H1 (cell line): ENCODE measurements at regions not wholly inside any gene's neighbourhood (a gene's known extent, or its start where the extent isn't known, plus 50 kb on each side); places are given as distances from the start of the nearest gene placed in this dataset.

Experiments
- CTCF ChIA-PET: fragments of 300-600 bp; sonication (Branson Sonifier 250); formaldehyde crosslinking; loops from one replicate; lab custom pipeline; 2021; ENCODE audit not compliant: partially characterized antibody; lab: Charles Lee
- POLR2A ChIA-PET: fragments of 300-600 bp; sonication (Branson Sonifier 250); formaldehyde crosslinking; loops from one replicate; lab custom pipeline; 2021; ENCODE audit warnings: inconsistent platforms; ENCODE audit not compliant: partially characterized antibody; lab: Charles Lee
- DNase-seq, 2 experiments: peaks; one replicate each; pipeline versions ENCODE4 v3.0.0 to v3.0.0-alpha.2; 2010 to 2022; ENCODE audit warnings: low spot score in 2 of 2, low read depth in 1 of 2, mixed read lengths in 1 of 2
- FAIRE-seq: peaks from 2 replicates; lab custom pipeline; 2011; peaks lifted over from hg19 to GRCh38; lab: Jason Lieb, UNC
- H2AFZ ChIP-seq: 2 replicates; pipeline ENCODE4 v1.8.1; 2012; ENCODE audit warnings: low read length, inconsistent platforms
- H2AK5ac ChIP-seq: 2 replicates; pipeline ENCODE4 v1.6.1; 2013; ENCODE audit warnings: low read depth, low read length
- H2BK120ac ChIP-seq: replicated peaks from 2 replicates; pipeline ENCODE3; 2013; ENCODE audit warnings: low read depth, low read length, inconsistent platforms
- H2BK12ac ChIP-seq: 2 replicates; pipeline ENCODE4 v1.6.1; 2013; ENCODE audit warnings: low read depth, low read length
- H2BK15ac ChIP-seq: 2 replicates; pipeline ENCODE4 v1.6.1; 2013; ENCODE audit warnings: low read length
- H2BK20ac ChIP-seq: 2 replicates; pipeline ENCODE4 v1.6.1; 2013; ENCODE audit warnings: low read length
- H2BK5ac ChIP-seq: 2 replicates; pipeline ENCODE4 v1.6.1; 2013; ENCODE audit warnings: low read depth, low read length
- H3K14ac ChIP-seq: 2 replicates; pipeline ENCODE4 v1.6.1; 2013; ENCODE audit warnings: inconsistent platforms; ENCODE audit not compliant: insufficient read length
- H3K18ac ChIP-seq: 2 replicates; pipeline ENCODE4 v1.6.1; 2013; ENCODE audit warnings: low read length; ENCODE audit errors: extremely low read depth
- H3K23ac ChIP-seq: 2 replicates; pipeline ENCODE4 v1.6.1; 2013; ENCODE audit warnings: inconsistent platforms; ENCODE audit not compliant: insufficient read length
- H3K23me2 ChIP-seq: 2 replicates; pipeline ENCODE4 v1.6.1; 2013; ENCODE audit warnings: low read depth, low read length
- H3K27ac ChIP-seq: 2 replicates; pipeline ENCODE4 v1.6.1; 2011; ENCODE audit warnings: low read depth, low read length, inconsistent platforms
- H3K27me3 ChIP-seq, 4 experiments: replicated peaks in 1 of 4; 1 replicate in 1 of 4; 2 replicates in 3 of 4; pipeline versions ENCODE4 v1.6.1 to v1.8.1; 2011 to 2013; ENCODE audit warnings: low read length in 3 of 4, mild to moderate bottlenecking in 3 of 4, inconsistent platforms in 2 of 4, mixed read lengths in 2 of 4, moderate library complexity in 1 of 4; ENCODE audit not compliant: control insufficient read depth in 3 of 4, insufficient read depth in 3 of 4; ENCODE audit errors: extremely low read depth in 1 of 4
- H3K36me3 ChIP-seq, 4 experiments: 2 replicates each; pipeline versions ENCODE4 v1.6.1 to v1.8.1; 2011 to 2013; ENCODE audit warnings: mild to moderate bottlenecking in 4 of 4, low read length in 3 of 4, moderate library complexity in 2 of 4, control low read depth in 1 of 4, inconsistent platforms in 1 of 4; ENCODE audit not compliant: insufficient read depth in 4 of 4, control insufficient read depth in 2 of 4
- H3K4ac ChIP-seq: replicated peaks from 2 replicates; pipeline ENCODE3; 2013; ENCODE audit warnings: low read length, low read depth, mixed read lengths, inconsistent platforms; ENCODE audit not compliant: insufficient read length
- H3K4me1 ChIP-seq, 4 experiments: replicated peaks in 1 of 4; 1 replicate in 1 of 4; 2 replicates in 3 of 4; pipeline versions ENCODE4 v1.6.1 to v1.8.1; 2011 to 2013; ENCODE audit warnings: low read length in 3 of 4, inconsistent platforms in 2 of 4, mixed read lengths in 1 of 4; ENCODE audit not compliant: insufficient read depth in 4 of 4, control insufficient read depth in 3 of 4
- H3K4me2 ChIP-seq, 2 experiments: 2 replicates each; pipeline versions ENCODE4 v1.6.1 to v1.8.1; 2011 to 2013; ENCODE audit warnings: low read depth in 2 of 2, low read length in 2 of 2, control low read depth in 1 of 2, inconsistent platforms in 1 of 2, mild to moderate bottlenecking in 1 of 2; ENCODE audit not compliant: insufficient read depth in 1 of 2
- H3K4me3 ChIP-seq, 4 experiments: fragments of 200-600, 300-600 bp in 1 of 4; sonication (generic), shearing (Covaris generic), sonication (Bioruptor Twin) in 1 of 4; 2 replicates each; pipeline versions ENCODE4 v1.5.1 to v1.8.1; 2011 to 2016; ENCODE audit warnings: low read length in 4 of 4, low read depth in 3 of 4, control low read depth in 2 of 4, inconsistent platforms in 2 of 4, mild to moderate bottlenecking in 2 of 4, mixed read lengths in 1 of 4, moderate library complexity in 1 of 4; ENCODE audit not compliant: insufficient read depth in 2 of 4; ENCODE audit errors: extremely low read depth in 1 of 4
- H3K56ac ChIP-seq: replicated peaks from 2 replicates; pipeline ENCODE3; 2013; ENCODE audit warnings: low read depth, mild to moderate bottlenecking, mixed read lengths, low read length, inconsistent platforms; ENCODE audit not compliant: insufficient read length
- H3K79me1 ChIP-seq: 2 replicates; pipeline ENCODE4 v1.6.1; 2013; ENCODE audit warnings: low read depth, low read length, control low read depth
- H3K79me2 ChIP-seq, 2 experiments: 2 replicates each; pipeline versions ENCODE4 v1.6.1 to v1.8.1; 2012 to 2013; ENCODE audit warnings: low read length in 2 of 2, mild to moderate bottlenecking in 2 of 2, inconsistent platforms in 1 of 2; ENCODE audit not compliant: insufficient read depth in 2 of 2, control insufficient read depth in 1 of 2
- H3K9ac ChIP-seq, 4 experiments: replicated peaks in 1 of 4; 1 replicate in 1 of 4; 2 replicates in 3 of 4; pipeline versions ENCODE4 v1.6.1 to v1.8.1; 2011 to 2013; ENCODE audit warnings: low read depth in 3 of 4, low read length in 3 of 4, control low read depth in 2 of 4, mild to moderate bottlenecking in 2 of 4, moderate library complexity in 2 of 4, inconsistent platforms in 1 of 4; ENCODE audit errors: extremely low read depth in 1 of 4
- H3K9me3 ChIP-seq, 2 experiments: 2 replicates each; pipeline versions ENCODE4 v1.6.1 to v1.8.1; 2012 to 2013; ENCODE audit warnings: mild to moderate bottlenecking in 2 of 2, moderate library complexity in 2 of 2, control low read depth in 1 of 2, inconsistent platforms in 1 of 2, low read depth in 1 of 2, low read length in 1 of 2, mixed read lengths in 1 of 2; ENCODE audit not compliant: insufficient read depth in 2 of 2
- H4K20me1 ChIP-seq, 2 experiments: replicated peaks in 1 of 2; 2 replicates each; pipeline versions ENCODE3 to v1.8.1; 2011 to 2013; ENCODE audit warnings: inconsistent platforms in 2 of 2, low read length in 2 of 2, mild to moderate bottlenecking in 1 of 2; ENCODE audit not compliant: insufficient read depth in 2 of 2, control insufficient read depth in 1 of 2
- H4K5ac ChIP-seq: 2 replicates; pipeline ENCODE4 v1.6.1; 2013; ENCODE audit warnings: low read length, low read depth, mixed read lengths, inconsistent platforms; ENCODE audit not compliant: insufficient read length
- H4K8ac ChIP-seq: 2 replicates; pipeline ENCODE4 v1.8.0; 2013; ENCODE audit warnings: mild to moderate bottlenecking, moderate library complexity, low read length, inconsistent platforms; ENCODE audit not compliant: insufficient read depth; ENCODE audit errors: extremely low read depth
- H4K91ac ChIP-seq: replicated peaks from 2 replicates; pipeline ENCODE3; 2013; ENCODE audit warnings: low read length, mixed read lengths, inconsistent platforms; ENCODE audit not compliant: insufficient read length
- POLR2AphosphoS5 ChIP-seq: IDR thresholded peaks from 2 replicates; pipeline ENCODE4 v1.6.1; 2011; ENCODE audit warnings: low read depth, low read length
- SP1 ChIP-seq: IDR thresholded peaks from 2 replicates; pipeline ENCODE4 v1.6.1; 2011; ENCODE audit warnings: low read depth, low read length
- WGBS, 2 experiments: shearing (Covaris generic) in 1 of 2; methylation state at CpG; one replicate each; pipeline versions ENCODE4 v1.1.6 to v1.1.7; 2013 to 2015; ENCODE audit warnings: low lambda C conversion rate in 2 of 2, mixed read lengths in 2 of 2, inconsistent platforms in 1 of 2, low coverage in 1 of 2, missing lambda C conversion rate in 1 of 2; ENCODE audit not compliant: insufficient replicate concordance in 2 of 2, insufficient coverage in 1 of 2, insufficient read length in 1 of 2; ENCODE audit errors: extremely low coverage in 1 of 2, missing lambda C conversion rate in 1 of 2; 5-methylcytosine and 5-hydroxymethylcytosine counted together

GRCh38 chr6:62371453-62372210 lies 85.6 kb upstream of the KHDRBS2 start:
- H3K23me2 ChIP-seq: no peaks in the 10 kb centered on the region
- no peak overlapping the region for H3K56ac ChIP-seq
- no peak overlapping the region for H3K27ac ChIP-seq
- no peak overlapping the region for H4K91ac ChIP-seq
- no peaks in the 10 kb centered on the region for H4K20me1 ChIP-seq
- H3K9ac ChIP-seq: no peak overlapping the region
- no peak overlapping the region for H3K18ac ChIP-seq
- no peaks in the 10 kb centered on the region for H3K27me3 ChIP-seq
- H4K5ac ChIP-seq: no peak overlapping the region
- no peak overlapping the region for H2AK5ac ChIP-seq
- H3K4ac ChIP-seq: no peak overlapping the region
- no peak overlapping the region for H3K23ac ChIP-seq
- no peak overlapping the region for H2BK20ac ChIP-seq
- peak; percentile 42 for FAIRE-seq
- TF ChIP-seq POLR2AphosphoS5: no peak
- TF ChIP-seq SP1: no peak
- no peak overlapping the region for H2BK15ac ChIP-seq
- H3K4me2 ChIP-seq: no peak overlapping the region
- WGBS, 2 experiments: 85% methylated on average over 4 of the region's 4 CpGs; no CpG with 5 or more reads in 1 of the 2 experiments
- H3K14ac ChIP-seq: no peak overlapping the region
- H2BK5ac ChIP-seq: no peak overlapping the region
- CTCF ChIA-PET: interaction anchor here (2.4 kb wide), 1 partner anchor 22 kb away, joined by 9 read pairs; no protein-coding TSS in a partner anchor
- no peak overlapping the region for H4K8ac ChIP-seq
- no peak overlapping the region for H2BK12ac ChIP-seq
- H3K79me2 ChIP-seq: no peaks in the 10 kb centered on the region
- no peaks in the 10 kb centered on the region; a peak in 1 of 7 replicates for H3K4me1 ChIP-seq
- no peak overlapping the region for H3K4me3 ChIP-seq
- no peaks in the 10 kb centered on the region for H3K9me3 ChIP-seq
- H2AFZ ChIP-seq: no peak overlapping the region
- H2BK120ac ChIP-seq: no peak overlapping the region
- POLR2A ChIA-PET: no interaction called here
- no peaks in the 10 kb centered on the region for H3K36me3 ChIP-seq
- no peak for DNase-seq
- no peaks in the 10 kb centered on the region for H3K79me1 ChIP-seq
